ENCODE measurements at regions not wholly inside any gene's neighbourhood (a gene's known extent, or its start where the extent isn't known, plus 50 kb on each side); places are given as distances from the start of the nearest gene placed in this dataset.

DNA sequence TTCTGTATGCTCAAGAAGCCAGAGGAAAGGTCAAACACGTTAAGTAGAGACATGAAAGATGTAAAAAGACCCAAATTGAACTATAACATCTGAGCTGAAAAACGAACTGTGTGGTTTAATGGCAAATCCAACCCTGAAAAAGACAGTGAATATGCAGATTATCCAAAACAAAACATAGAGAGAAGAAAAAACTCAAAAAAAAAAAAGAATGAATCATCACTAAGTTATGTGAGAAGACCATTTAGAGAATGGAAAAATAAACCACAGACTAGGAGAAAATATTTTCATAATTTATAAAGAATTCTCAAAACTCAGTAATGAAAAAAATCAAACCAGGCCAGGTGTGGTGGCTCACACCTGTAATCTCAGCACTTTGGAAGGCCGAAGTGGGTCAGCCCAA lies 253.3 kb downstream of the PLPP3 start:
- TF ChIP-seq, protein P1, sequence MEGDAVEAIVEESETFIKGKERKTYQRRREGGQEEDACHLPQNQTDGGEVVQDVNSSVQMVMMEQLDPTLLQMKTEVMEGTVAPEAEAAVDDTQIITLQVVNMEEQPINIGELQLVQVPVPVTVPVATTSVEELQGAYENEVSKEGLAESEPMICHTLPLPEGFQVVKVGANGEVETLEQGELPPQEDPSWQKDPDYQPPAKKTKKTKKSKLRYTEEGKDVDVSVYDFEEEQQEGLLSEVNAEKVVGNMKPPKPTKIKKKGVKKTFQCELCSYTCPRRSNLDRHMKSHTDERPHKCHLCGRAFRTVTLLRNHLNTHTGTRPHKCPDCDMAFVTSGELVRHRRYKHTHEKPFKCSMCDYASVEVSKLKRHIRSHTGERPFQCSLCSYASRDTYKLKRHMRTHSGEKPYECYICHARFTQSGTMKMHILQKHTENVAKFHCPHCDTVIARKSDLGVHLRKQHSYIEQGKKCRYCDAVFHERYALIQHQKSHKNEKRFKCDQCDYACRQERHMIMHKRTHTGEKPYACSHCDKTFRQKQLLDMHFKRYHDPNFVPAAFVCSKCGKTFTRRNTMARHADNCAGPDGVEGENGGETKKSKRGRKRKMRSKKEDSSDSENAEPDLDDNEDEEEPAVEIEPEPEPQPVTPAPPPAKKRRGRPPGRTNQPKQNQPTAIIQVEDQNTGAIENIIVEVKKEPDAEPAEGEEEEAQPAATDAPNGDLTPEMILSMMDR (IDR thresholded peaks at IDR 0.05 in 8 of 11, conservative IDR thresholded peaks at IDR 0.05 in 3 of 11): no peak
- TF ChIP-seq POLR2AphosphoS5 (IDR thresholded peaks at IDR 0.05) (no peak), POLR2A (IDR thresholded peaks at IDR 0.05) (no peak)
